H1 (cell line): ENCODE measurements at regions not wholly inside any gene's neighbourhood (a gene's known extent, or its start where the extent isn't known, plus 50 kb on each side); places are given as distances from the start of the nearest gene placed in this dataset.
A peak's percentile ranks its signal among the peaks of the same experiment; 100 is the strongest.
"Not testable (repeated sequence)": the region's sequence is repeated elsewhere in the genome, so short reads cannot be mapped to it uniquely, and the experiment has no call there.

Experiments used
- CTCF ChIA-PET: fragments of 300-600 bp; sonication (Branson Sonifier 250); formaldehyde crosslinking; loops from one replicate; lab custom pipeline; 2021; ENCODE audit not compliant: partially characterized antibody; lab: Charles Lee
- POLR2A ChIA-PET: fragments of 300-600 bp; sonication (Branson Sonifier 250); formaldehyde crosslinking; loops from one replicate; lab custom pipeline; 2021; ENCODE audit warnings: inconsistent platforms; ENCODE audit not compliant: partially characterized antibody; lab: Charles Lee
- DNase-seq, 2 experiments: peaks; one replicate each; pipeline versions ENCODE4 v3.0.0 to v3.0.0-alpha.2; 2010 to 2022; ENCODE audit warnings: low spot score in 2 of 2, low read depth in 1 of 2, mixed read lengths in 1 of 2
- FAIRE-seq: peaks from 2 replicates; lab custom pipeline; 2011; peaks lifted over from hg19 to GRCh38; lab: Jason Lieb, UNC
- H2AFZ ChIP-seq: 2 replicates; pipeline ENCODE4 v1.8.1; 2012; ENCODE audit warnings: low read length, inconsistent platforms
- H2AK5ac ChIP-seq: 2 replicates; pipeline ENCODE4 v1.6.1; 2013; ENCODE audit warnings: low read depth, low read length
- H2BK120ac ChIP-seq: replicated peaks from 2 replicates; pipeline ENCODE3; 2013; ENCODE audit warnings: low read depth, low read length, inconsistent platforms
- H2BK12ac ChIP-seq: 2 replicates; pipeline ENCODE4 v1.6.1; 2013; ENCODE audit warnings: low read depth, low read length
- H2BK15ac ChIP-seq: 2 replicates; pipeline ENCODE4 v1.6.1; 2013; ENCODE audit warnings: low read length
- H2BK20ac ChIP-seq: 2 replicates; pipeline ENCODE4 v1.6.1; 2013; ENCODE audit warnings: low read length
- H2BK5ac ChIP-seq: 2 replicates; pipeline ENCODE4 v1.6.1; 2013; ENCODE audit warnings: low read depth, low read length
- H3K14ac ChIP-seq: 2 replicates; pipeline ENCODE4 v1.6.1; 2013; ENCODE audit warnings: inconsistent platforms; ENCODE audit not compliant: insufficient read length
- H3K18ac ChIP-seq: 2 replicates; pipeline ENCODE4 v1.6.1; 2013; ENCODE audit warnings: low read length; ENCODE audit errors: extremely low read depth
- H3K23ac ChIP-seq: 2 replicates; pipeline ENCODE4 v1.6.1; 2013; ENCODE audit warnings: inconsistent platforms; ENCODE audit not compliant: insufficient read length
- H3K23me2 ChIP-seq: 2 replicates; pipeline ENCODE4 v1.6.1; 2013; ENCODE audit warnings: low read depth, low read length
- H3K27ac ChIP-seq: 2 replicates; pipeline ENCODE4 v1.6.1; 2011; ENCODE audit warnings: low read depth, low read length, inconsistent platforms
- H3K27me3 ChIP-seq, 4 experiments: replicated peaks in 1 of 4; 1 replicate in 1 of 4; 2 replicates in 3 of 4; pipeline versions ENCODE4 v1.6.1 to v1.8.1; 2011 to 2013; ENCODE audit warnings: low read length in 3 of 4, mild to moderate bottlenecking in 3 of 4, inconsistent platforms in 2 of 4, mixed read lengths in 2 of 4, moderate library complexity in 1 of 4; ENCODE audit not compliant: control insufficient read depth in 3 of 4, insufficient read depth in 3 of 4; ENCODE audit errors: extremely low read depth in 1 of 4
- H3K36me3 ChIP-seq, 4 experiments: 2 replicates each; pipeline versions ENCODE4 v1.6.1 to v1.8.1; 2011 to 2013; ENCODE audit warnings: mild to moderate bottlenecking in 4 of 4, low read length in 3 of 4, moderate library complexity in 2 of 4, control low read depth in 1 of 4, inconsistent platforms in 1 of 4; ENCODE audit not compliant: insufficient read depth in 4 of 4, control insufficient read depth in 2 of 4
- H3K4ac ChIP-seq: replicated peaks from 2 replicates; pipeline ENCODE3; 2013; ENCODE audit warnings: low read length, low read depth, mixed read lengths, inconsistent platforms; ENCODE audit not compliant: insufficient read length
- H3K4me1 ChIP-seq, 4 experiments: replicated peaks in 1 of 4; 1 replicate in 1 of 4; 2 replicates in 3 of 4; pipeline versions ENCODE4 v1.6.1 to v1.8.1; 2011 to 2013; ENCODE audit warnings: low read length in 3 of 4, inconsistent platforms in 2 of 4, mixed read lengths in 1 of 4; ENCODE audit not compliant: insufficient read depth in 4 of 4, control insufficient read depth in 3 of 4
- H3K4me2 ChIP-seq, 2 experiments: 2 replicates each; pipeline versions ENCODE4 v1.6.1 to v1.8.1; 2011 to 2013; ENCODE audit warnings: low read depth in 2 of 2, low read length in 2 of 2, control low read depth in 1 of 2, inconsistent platforms in 1 of 2, mild to moderate bottlenecking in 1 of 2; ENCODE audit not compliant: insufficient read depth in 1 of 2
- H3K4me3 ChIP-seq, 4 experiments: fragments of 200-600, 300-600 bp in 1 of 4; sonication (generic), shearing (Covaris generic), sonication (Bioruptor Twin) in 1 of 4; 2 replicates each; pipeline versions ENCODE4 v1.5.1 to v1.8.1; 2011 to 2016; ENCODE audit warnings: low read length in 4 of 4, low read depth in 3 of 4, control low read depth in 2 of 4, inconsistent platforms in 2 of 4, mild to moderate bottlenecking in 2 of 4, mixed read lengths in 1 of 4, moderate library complexity in 1 of 4; ENCODE audit not compliant: insufficient read depth in 2 of 4; ENCODE audit errors: extremely low read depth in 1 of 4
- H3K56ac ChIP-seq: replicated peaks from 2 replicates; pipeline ENCODE3; 2013; ENCODE audit warnings: low read depth, mild to moderate bottlenecking, mixed read lengths, low read length, inconsistent platforms; ENCODE audit not compliant: insufficient read length
- H3K79me1 ChIP-seq: 2 replicates; pipeline ENCODE4 v1.6.1; 2013; ENCODE audit warnings: low read depth, low read length, control low read depth
- H3K79me2 ChIP-seq, 2 experiments: 2 replicates each; pipeline versions ENCODE4 v1.6.1 to v1.8.1; 2012 to 2013; ENCODE audit warnings: low read length in 2 of 2, mild to moderate bottlenecking in 2 of 2, inconsistent platforms in 1 of 2; ENCODE audit not compliant: insufficient read depth in 2 of 2, control insufficient read depth in 1 of 2
- H3K9ac ChIP-seq, 4 experiments: replicated peaks in 1 of 4; 1 replicate in 1 of 4; 2 replicates in 3 of 4; pipeline versions ENCODE4 v1.6.1 to v1.8.1; 2011 to 2013; ENCODE audit warnings: low read depth in 3 of 4, low read length in 3 of 4, control low read depth in 2 of 4, mild to moderate bottlenecking in 2 of 4, moderate library complexity in 2 of 4, inconsistent platforms in 1 of 4; ENCODE audit errors: extremely low read depth in 1 of 4
- H3K9me3 ChIP-seq, 2 experiments: 2 replicates each; pipeline versions ENCODE4 v1.6.1 to v1.8.1; 2012 to 2013; ENCODE audit warnings: mild to moderate bottlenecking in 2 of 2, moderate library complexity in 2 of 2, control low read depth in 1 of 2, inconsistent platforms in 1 of 2, low read depth in 1 of 2, low read length in 1 of 2, mixed read lengths in 1 of 2; ENCODE audit not compliant: insufficient read depth in 2 of 2
- H4K20me1 ChIP-seq, 2 experiments: replicated peaks in 1 of 2; 2 replicates each; pipeline versions ENCODE3 to v1.8.1; 2011 to 2013; ENCODE audit warnings: inconsistent platforms in 2 of 2, low read length in 2 of 2, mild to moderate bottlenecking in 1 of 2; ENCODE audit not compliant: insufficient read depth in 2 of 2, control insufficient read depth in 1 of 2
- H4K5ac ChIP-seq: 2 replicates; pipeline ENCODE4 v1.6.1; 2013; ENCODE audit warnings: low read length, low read depth, mixed read lengths, inconsistent platforms; ENCODE audit not compliant: insufficient read length
- H4K8ac ChIP-seq: 2 replicates; pipeline ENCODE4 v1.8.0; 2013; ENCODE audit warnings: mild to moderate bottlenecking, moderate library complexity, low read length, inconsistent platforms; ENCODE audit not compliant: insufficient read depth; ENCODE audit errors: extremely low read depth
- H4K91ac ChIP-seq: replicated peaks from 2 replicates; pipeline ENCODE3; 2013; ENCODE audit warnings: low read length, mixed read lengths, inconsistent platforms; ENCODE audit not compliant: insufficient read length
- RAD21 ChIP-seq, 2 experiments: IDR thresholded peaks in 1 of 2; conservative IDR thresholded peaks in 1 of 2; 2 replicates each; pipeline ENCODE4 v1.6.1; 2011; ENCODE audit warnings: low read depth in 2 of 2, low read length in 2 of 2, improper control_type of control experiment in 1 of 2, inconsistent platforms in 1 of 2, mild to moderate bottlenecking in 1 of 2, moderate library complexity in 1 of 2
- WGBS, 2 experiments: shearing (Covaris generic) in 1 of 2; methylation state at CpG; one replicate each; pipeline versions ENCODE4 v1.1.6 to v1.1.7; 2013 to 2015; ENCODE audit warnings: low lambda C conversion rate in 2 of 2, mixed read lengths in 2 of 2, inconsistent platforms in 1 of 2, low coverage in 1 of 2, missing lambda C conversion rate in 1 of 2; ENCODE audit not compliant: insufficient replicate concordance in 2 of 2, insufficient coverage in 1 of 2, insufficient read length in 1 of 2; ENCODE audit errors: extremely low coverage in 1 of 2, missing lambda C conversion rate in 1 of 2; 5-methylcytosine and 5-hydroxymethylcytosine counted together
- TF ChIP-seq, protein P1 (sequence below), 3 experiments: IDR thresholded peaks; 1 replicate in 2 of 3; 2 replicates in 1 of 3; pipeline versions ENCODE4 v1.5.1 to v1.6.1; 2011; ENCODE audit warnings: low read length in 3 of 3, mild to moderate bottlenecking in 3 of 3, inconsistent platforms in 2 of 3, low read depth in 1 of 3, moderate library complexity in 1 of 3; ENCODE audit not compliant: insufficient read depth in 1 of 3; ENCODE audit errors: control extremely low read depth in 1 of 3

DNA sequence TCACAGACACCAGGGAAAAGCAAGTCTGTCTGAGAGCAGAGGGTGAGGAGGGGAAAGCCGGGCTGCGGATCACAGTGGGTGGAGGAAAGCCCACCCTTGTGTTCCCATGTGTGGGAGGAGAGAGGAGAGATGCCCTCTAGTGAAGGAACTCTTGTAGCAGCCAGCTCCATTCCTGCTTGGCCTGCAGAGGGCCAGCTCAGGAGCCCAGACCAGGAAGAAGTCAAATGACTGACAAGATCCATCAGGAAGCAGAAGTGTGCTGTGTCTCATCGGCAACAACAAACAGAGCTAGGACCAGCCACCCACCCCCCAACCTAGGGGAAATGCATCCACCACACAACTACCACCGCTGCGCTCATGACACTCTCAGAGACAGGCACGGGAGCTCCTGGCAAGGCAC is 1548.3 kb downstream of the RPIA start:
- not testable (repeated sequence) for H2AK5ac ChIP-seq, H3K27ac ChIP-seq, H3K14ac ChIP-seq
- TF ChIP-seq RAD21 (IDR thresholded peaks at IDR 0.05 in 1 of 2, conservative IDR thresholded peaks at IDR 0.05 in 1 of 2; ENCODE audit: low read depth in 2 of 2, low read length in 2 of 2) = peak; percentile 14 to 20; a peak in 2 of 4 replicates
- TF ChIP-seq, protein P1, sequence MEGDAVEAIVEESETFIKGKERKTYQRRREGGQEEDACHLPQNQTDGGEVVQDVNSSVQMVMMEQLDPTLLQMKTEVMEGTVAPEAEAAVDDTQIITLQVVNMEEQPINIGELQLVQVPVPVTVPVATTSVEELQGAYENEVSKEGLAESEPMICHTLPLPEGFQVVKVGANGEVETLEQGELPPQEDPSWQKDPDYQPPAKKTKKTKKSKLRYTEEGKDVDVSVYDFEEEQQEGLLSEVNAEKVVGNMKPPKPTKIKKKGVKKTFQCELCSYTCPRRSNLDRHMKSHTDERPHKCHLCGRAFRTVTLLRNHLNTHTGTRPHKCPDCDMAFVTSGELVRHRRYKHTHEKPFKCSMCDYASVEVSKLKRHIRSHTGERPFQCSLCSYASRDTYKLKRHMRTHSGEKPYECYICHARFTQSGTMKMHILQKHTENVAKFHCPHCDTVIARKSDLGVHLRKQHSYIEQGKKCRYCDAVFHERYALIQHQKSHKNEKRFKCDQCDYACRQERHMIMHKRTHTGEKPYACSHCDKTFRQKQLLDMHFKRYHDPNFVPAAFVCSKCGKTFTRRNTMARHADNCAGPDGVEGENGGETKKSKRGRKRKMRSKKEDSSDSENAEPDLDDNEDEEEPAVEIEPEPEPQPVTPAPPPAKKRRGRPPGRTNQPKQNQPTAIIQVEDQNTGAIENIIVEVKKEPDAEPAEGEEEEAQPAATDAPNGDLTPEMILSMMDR (IDR thresholded peaks at IDR 0.05; ENCODE audit: control extremely low read depth in 1 of 3, insufficient read depth in 1 of 3, low read depth in 1 of 3, low read length in 3 of 3) = peak; percentile 24 to 61 (median 33)
- TF ChIP-seq, all 59 proteins: peak for 2; not testable (repeated sequence) for 57
- H2BK120ac ChIP-seq, H3K9me3 ChIP-seq, H3K27me3 ChIP-seq, H3K4me3 ChIP-seq, H2BK20ac ChIP-seq, H3K18ac ChIP-seq, CTCF ChIA-PET, H3K4me2 ChIP-seq, H4K8ac ChIP-seq, H3K4me1 ChIP-seq, H4K20me1 ChIP-seq, H3K23ac ChIP-seq, H2BK12ac ChIP-seq, H2BK5ac ChIP-seq, H3K23me2 ChIP-seq, H2AFZ ChIP-seq, FAIRE-seq, H3K79me1 ChIP-seq, H3K4ac ChIP-seq, H3K9ac ChIP-seq, H3K36me3 ChIP-seq, H4K91ac ChIP-seq, H3K56ac ChIP-seq, H4K5ac ChIP-seq, H2BK15ac ChIP-seq, H3K79me2 ChIP-seq, POLR2A ChIA-PET: not testable (repeated sequence)
- 67% methylated on average over 5 of the region's 6 CpGs; no CpG with 5 or more reads in 1 of the 2 experiments for WGBS, 2 experiments
- DNase-seq = peak in 1 of 2 experiments; percentile 47
